ENCODE measurements at regions not wholly inside any gene's neighbourhood (a gene's known extent, or its start where the extent isn't known, plus 50 kb on each side); places are given as distances from the start of the nearest gene placed in this dataset.
"Not testable (repeated sequence)": the region's sequence is repeated elsewhere in the genome, so short reads cannot be mapped to it uniquely, and the experiment has no call there.

- no peak for DNase-seq
Observed at GRCh38 chr9:75289332-75289731, 201.0 kb downstream of the OSTF1 start.

DNA sequence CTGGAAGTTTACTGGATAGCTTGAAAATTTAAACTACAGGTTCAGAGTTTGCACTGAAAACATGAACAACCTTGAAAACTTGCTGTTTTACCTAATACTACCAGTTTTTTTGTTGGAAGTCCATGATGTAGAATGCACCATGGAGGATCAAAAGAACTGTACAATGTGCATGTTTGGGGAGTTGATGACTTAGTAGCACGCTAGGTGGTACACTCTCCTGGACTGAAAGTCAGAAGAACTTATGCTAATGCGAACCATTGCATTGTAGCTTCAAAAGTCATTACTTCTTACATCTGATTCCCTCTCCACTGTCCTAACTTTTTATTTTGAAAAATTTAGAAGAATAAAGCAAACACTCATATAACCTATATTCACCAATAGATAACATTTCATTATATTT, 211.0 kb downstream of the OSTF1 start:
- DNase-seq: no peak

- DNase-seq: no peak
Observed at GRCh38 chr9:75333624-75334023, 245.3 kb downstream of the OSTF1 start.

- DNase-seq: no peak
Observed at GRCh38 chr9:75358846-75359245, 270.5 kb downstream of the OSTF1 start.

DNA sequence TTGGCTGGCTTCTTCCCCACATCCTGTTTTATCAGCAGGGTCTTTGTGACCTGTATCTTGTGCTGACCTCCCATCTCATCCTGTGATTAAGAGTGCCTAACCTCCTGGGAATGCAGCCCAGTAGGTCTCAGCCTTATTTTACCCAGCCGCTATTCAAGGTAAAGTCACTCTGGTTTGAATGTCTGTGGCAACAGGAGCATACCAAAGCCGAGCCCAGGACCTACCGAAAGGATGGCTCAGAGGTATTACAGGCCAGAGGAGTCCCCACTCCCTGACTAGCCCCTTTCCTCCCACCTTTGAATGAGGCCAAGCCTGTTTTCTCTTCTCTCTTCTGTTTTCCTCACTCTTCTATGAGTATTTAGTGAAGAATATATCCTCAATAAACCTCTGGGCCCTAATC, 271.3 kb downstream of the OSTF1 start:
- DNase-seq: no peak

- no peak for DNase-seq
Observed at GRCh38 chr9:75360252-75360651, 271.9 kb downstream of the OSTF1 start.

GRCh38 chr9:75362446-75362845, 274.1 kb downstream of the OSTF1 start:
- not testable (repeated sequence) for DNase-seq

- DNase-seq: no peak
Observed at GRCh38 chr9:75365196-75365595, 276.9 kb downstream of the OSTF1 start.

GRCh38 chr9:75369989-75370388, 281.7 kb downstream of the OSTF1 start:
- DNase-seq: no peak

DNA sequence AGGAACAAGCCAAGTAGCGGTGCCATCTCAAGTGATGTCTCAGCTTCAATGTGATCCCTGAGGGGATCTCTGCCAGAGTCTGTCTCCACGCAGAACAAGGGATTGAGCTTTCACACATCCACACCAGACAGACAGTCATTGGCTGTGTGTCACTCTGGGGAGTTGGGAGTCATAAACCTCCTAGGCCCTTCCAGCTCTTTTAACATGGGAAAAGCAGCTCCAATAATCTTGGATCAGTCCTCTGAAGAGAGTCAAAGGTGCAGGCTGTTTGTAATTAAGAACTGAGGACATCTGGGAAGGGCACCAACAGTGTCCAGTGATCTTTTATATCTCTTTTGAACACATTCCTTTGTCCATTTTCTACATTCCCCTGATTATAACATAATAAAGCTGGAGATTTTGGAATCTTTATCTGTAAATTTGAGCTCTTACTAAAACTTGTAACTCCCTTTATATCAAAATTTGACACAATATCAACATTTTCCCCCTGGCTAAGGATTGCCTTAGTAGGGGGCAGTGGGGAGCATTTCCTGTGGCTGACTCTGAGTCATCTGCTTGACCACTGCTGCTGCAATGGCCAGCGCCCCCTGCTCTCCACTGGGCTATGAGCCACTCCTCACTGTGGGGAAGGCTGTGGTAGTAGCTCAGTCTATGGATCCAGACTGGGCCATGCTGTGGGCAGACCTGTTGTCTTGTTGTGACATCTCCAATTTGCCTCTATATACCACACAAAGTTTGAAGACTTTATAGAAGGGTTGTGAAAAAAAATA, 284.4 kb downstream of the OSTF1 start:
- no peak for DNase-seq

GRCh38 chr9:75376680-75377254, 288.5 kb downstream of the OSTF1 start:
- DNase-seq: no peak

DNA sequence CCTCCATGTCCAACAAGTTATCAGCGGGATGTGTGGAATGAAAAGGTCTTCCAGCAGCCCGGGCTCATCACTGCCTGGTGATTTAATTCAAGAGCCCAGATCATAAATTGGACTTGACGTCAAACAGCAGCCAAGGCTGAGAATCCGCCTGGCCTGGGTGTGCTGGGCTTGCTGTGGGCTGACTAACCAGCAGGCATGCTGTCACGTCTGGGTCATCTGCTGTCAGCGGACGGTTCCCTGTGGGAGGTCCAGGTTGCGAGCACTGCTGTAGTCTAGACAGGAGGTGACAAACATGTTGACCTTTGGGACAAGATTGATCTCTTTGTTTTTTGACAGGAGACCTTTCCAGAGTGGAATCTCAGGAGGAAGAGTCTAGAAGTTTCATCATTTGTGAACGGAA, 289.7 kb downstream of the OSTF1 start:
- DNase-seq: no peak

DNA sequence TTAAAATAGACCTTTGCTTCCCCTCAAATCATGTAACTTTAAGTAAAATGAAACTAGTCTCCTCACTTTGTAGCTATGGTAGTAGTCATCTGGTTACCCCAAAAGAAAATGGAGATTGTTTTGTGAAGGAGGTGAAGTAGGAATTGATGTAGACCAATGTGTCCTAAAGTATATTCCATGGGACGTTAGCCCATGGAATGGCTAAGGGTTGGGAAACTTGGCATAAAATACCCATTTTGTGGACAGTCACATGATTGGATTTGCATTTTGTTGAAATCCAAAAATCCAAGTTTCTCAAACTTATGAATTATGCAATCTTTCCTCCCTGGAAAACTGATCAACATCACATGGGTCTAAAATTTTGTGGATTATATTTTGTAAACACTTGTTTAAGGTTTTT, 290.6 kb downstream of the OSTF1 start:
- DNase-seq: no peak

- DNase-seq: no peak
Observed at GRCh38 chr9:75382126-75382525, 293.8 kb downstream of the OSTF1 start.

DNA sequence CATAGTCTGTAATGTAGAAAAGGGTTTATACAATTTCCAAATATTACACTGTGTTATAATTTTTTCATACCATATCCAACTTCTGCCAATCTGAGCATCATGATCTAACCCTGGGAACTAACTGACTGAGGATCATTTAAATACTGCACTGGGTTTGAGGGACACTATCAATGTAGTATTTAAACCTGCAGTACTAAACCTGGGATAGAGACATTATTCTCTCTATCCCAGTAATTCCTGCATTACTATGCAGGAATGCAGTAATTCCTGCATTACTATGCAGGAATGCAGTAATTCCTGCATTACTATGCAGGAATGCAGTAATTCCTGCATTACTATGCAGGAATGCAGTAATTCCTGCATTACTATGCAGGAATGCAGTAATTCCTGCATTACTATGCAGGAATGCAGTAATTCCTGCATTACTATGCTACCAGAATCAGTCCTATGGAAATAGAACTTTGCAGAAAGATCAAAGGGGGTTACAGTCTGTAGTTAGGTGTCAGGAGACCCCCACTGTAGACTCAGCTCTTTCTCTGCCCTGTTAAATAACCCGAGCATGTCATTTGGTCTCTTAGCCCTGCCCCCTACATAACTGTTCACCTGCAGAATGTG, 295.2 kb downstream of the OSTF1 start:
- DNase-seq: not testable (repeated sequence)

GRCh38 chr9:75385236-75385635, 296.9 kb downstream of the OSTF1 start:
- DNase-seq: no peak

GRCh38 chr9:75389101-75389500, 300.8 kb downstream of the OSTF1 start:
- DNase-seq: no peak

DNA sequence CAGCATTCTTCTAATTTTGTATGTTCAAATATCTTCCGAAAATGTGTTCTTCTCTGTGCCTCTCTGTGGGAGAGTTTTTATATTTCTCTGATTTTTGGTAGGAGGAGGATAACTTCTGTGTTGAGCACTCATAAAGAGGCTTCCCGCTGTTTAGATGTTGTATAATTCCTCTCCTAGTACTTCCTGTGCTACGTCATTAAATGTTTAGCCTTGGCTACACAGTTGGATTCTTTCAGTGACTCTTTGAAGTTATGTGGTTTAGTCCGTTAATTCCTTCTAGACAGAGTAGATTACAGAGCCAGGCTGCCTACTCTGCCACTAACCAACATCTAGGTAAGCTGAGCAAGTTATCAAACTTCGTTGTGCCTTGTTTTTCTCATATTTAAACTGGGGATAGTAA, 302.6 kb downstream of the OSTF1 start:
- DNase-seq: no peak

- no peak for DNase-seq
Observed at GRCh38 chr9:75391497-75391896, 303.2 kb downstream of the OSTF1 start.

DNA sequence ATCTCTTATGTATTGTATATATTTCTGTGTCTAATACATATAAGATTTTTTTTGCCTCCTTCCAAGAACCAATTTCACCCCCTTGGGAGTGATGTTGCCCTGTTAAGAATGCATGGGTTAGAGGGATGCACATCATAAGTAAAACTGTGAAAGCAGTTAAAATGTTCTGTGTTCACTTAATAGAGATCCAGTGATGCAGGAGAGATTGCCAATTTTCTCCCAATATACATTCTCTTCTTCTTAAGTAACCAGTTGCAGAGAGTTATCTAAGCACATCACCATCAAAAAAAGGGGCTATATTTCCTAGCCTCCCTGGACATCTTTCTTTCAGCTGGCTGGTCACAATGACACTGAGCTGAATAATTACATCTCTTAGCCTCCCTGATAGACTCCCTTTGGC, 307.0 kb downstream of the OSTF1 start:
- no peak for DNase-seq

GRCh38 chr9:75397836-75398235, 309.5 kb downstream of the OSTF1 start:
- DNase-seq: no peak

DNA sequence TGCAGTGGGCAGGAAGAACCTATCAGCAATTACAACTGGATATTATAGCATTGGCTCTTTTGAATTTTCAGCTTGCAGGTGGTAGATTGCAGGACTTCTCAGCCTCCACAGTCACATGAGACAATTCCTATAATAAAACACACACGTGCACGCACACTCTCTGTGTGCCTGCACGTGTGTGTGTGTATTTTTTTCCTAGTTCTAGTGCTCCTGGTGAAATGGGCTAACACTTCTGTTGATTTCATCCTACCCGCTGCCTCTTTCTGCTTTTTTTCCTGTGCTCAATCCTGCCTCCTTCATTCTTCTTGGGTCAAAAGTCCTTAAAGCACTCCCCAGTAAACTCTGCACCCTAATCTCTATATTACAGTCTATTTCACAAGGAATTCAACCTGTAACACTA, 320.1 kb downstream of the OSTF1 start:
- no peak for DNase-seq

DNA sequence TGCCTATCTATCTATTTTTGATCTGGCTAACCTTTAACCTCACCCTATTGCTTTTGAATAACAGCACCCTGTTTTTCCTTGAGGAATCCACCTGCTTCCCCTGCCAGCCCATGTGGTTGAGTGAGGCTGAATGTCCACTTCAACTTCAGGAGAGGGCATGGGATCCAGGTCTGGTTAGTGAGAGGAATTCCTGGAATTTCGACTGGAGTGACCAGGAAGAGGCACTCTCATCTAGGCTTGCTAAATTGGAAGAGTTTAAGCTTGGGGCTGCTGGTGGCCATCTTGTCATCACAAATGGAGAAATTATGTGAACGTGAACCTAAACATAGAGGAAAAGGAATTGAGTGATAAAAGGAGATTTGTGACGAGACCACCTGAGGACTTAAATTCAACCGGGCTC, 322.1 kb downstream of the OSTF1 start:
- DNase-seq: no peak

- no peak for DNase-seq
Observed at GRCh38 chr9:75414371-75415160, 326.3 kb downstream of the OSTF1 start.

Measured in NCI-H226 (cell line).